ENCODE measurements at regions not wholly inside any gene's neighbourhood (a gene's known extent, or its start where the extent isn't known, plus 50 kb on each side); places are given as distances from the start of the nearest gene placed in this dataset.

DNA sequence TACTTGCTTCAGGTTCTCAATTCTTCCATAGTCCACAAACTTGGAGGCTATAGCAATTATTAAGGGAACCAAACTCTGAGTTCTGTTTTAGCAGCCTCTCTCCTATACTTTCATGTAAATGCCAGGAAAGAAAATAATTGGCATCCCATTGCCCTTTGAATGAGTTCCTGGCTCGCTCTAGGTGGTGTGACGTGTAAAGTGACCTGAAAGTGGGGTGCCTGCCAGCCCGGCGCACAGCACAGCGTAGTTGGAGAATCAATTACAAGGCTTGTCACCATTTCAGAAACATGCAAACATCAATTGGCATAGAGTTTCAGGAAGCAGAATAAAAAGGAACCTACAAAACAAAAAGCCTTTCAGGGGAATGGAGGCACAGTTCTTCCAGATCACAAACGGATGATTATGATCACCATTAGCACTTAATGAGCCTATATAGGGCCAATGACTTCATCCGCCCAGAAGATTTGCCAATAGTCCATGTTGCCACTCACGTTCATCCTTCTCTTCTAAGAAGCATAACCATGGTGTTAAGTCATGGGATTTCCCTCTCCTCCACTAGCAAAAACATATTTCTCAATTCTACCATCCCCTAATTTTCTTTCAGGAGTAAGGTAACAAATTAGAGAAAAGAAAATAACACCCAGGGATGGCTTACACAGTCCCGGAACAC, 354.6 kb upstream of the ADGRL2 start:
- H3K9me3 ChIP-seq (replicated peaks): no peaks in the 10 kb centered on the region
- H3K27me3 ChIP-seq (ENCODE audit: low read depth): no peaks in the 10 kb centered on the region
- intact Hi-C loops (cut with micrococcal nuclease): no loop called here
- no peaks in the 10 kb centered on the region for H3K36me3 ChIP-seq
- H3K4me1 ChIP-seq: peaks cover 7% of the 10 kb centered on the region
- H3K4me3 ChIP-seq: peak overlapping the region; percentile 33
- TF ChIP-seq, protein P1, sequence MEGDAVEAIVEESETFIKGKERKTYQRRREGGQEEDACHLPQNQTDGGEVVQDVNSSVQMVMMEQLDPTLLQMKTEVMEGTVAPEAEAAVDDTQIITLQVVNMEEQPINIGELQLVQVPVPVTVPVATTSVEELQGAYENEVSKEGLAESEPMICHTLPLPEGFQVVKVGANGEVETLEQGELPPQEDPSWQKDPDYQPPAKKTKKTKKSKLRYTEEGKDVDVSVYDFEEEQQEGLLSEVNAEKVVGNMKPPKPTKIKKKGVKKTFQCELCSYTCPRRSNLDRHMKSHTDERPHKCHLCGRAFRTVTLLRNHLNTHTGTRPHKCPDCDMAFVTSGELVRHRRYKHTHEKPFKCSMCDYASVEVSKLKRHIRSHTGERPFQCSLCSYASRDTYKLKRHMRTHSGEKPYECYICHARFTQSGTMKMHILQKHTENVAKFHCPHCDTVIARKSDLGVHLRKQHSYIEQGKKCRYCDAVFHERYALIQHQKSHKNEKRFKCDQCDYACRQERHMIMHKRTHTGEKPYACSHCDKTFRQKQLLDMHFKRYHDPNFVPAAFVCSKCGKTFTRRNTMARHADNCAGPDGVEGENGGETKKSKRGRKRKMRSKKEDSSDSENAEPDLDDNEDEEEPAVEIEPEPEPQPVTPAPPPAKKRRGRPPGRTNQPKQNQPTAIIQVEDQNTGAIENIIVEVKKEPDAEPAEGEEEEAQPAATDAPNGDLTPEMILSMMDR (IDR thresholded peaks at IDR 0.05; ENCODE audit: borderline replicate concordance): no peak
- H3K27ac ChIP-seq (replicated peaks): peak overlapping the region; percentile 65
- DNase-seq: peak; percentile 37

DNA sequence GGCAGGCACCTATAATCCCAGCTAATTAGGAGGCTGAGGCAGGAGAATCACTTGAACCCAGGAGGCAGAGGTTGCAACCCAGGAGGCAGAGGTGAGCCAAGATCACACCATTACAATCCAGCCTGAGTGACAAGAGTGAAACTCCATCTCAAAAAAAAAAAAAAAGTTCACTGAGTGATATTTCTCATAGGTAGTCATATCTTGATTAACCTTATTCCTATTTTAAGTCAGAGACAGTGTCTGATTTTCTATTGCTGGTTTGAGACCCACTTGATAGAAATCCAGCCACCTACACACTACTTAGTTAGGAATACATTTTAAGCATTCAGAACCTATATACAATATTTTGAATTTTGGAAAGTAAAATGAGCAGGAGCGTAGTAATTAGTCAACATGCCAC, 357.4 kb upstream of the ADGRL2 start:
- intact Hi-C loops (cut with micrococcal nuclease): no loop called here
- Histone ChIP-seq H3K4me1 (peaks cover 9% of the 10 kb centered on the region), H3K4me3 (no peak overlapping the region), H3K27ac (replicated peaks) (no peak overlapping the region), H3K36me3 (no peaks in the 10 kb centered on the region), H3K9me3 (replicated peaks) (peaks cover 11% of the 10 kb centered on the region), H3K27me3 (ENCODE audit: low read depth) (no peaks in the 10 kb centered on the region)
- TF ChIP-seq, protein P1 (IDR thresholded peaks at IDR 0.05; ENCODE audit: borderline replicate concordance): no peak
- no peak for DNase-seq

DNA sequence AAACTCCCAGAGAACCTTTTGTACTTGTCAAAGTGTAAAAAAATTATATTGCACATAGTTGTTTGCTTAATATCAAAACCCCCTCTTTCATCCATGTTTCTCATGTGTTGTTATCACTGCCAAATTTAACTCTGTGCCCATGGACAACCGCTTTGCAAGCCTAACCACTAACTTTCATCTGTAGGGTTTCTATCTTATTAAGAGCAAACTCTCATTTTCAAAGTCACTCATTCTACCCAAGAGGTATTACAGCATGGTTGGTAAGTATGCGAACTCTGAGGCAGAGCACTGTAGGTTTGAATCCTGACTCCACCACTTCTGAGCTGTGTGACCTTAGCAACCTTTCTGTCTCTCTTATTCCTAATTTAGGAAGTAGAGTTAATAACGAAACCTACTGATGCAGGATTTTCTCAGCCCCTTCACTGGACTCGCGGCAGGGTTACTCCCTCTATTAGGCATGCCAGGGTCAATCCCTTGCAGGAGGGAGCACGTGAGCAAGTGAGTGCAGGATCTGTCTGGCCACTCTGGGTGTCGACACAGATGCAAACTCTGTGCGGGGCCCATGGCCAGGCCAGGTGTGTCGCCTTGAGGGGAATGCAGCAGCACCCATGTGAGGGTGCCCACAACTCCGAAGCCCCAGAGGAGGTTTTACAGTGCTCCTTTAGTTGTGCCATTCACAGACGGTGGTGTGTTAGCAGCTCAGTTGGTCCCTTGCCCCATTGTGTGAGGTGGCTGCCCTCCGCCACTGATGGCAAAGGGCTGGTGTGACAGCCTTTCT, 361.5 kb upstream of the ADGRL2 start:
- Histone ChIP-seq H3K4me1 (peaks cover 30% of the 10 kb centered on the region), H3K9me3 (replicated peaks) (peaks cover 11% of the 10 kb centered on the region), H3K36me3 (no peaks in the 10 kb centered on the region), H3K27ac (replicated peaks) (no peak overlapping the region), H3K4me3 (no peak overlapping the region), H3K27me3 (ENCODE audit: low read depth) (no peaks in the 10 kb centered on the region)
- TF ChIP-seq, protein P1 (IDR thresholded peaks at IDR 0.05; ENCODE audit: borderline replicate concordance): no peak
- no peak for DNase-seq
- intact Hi-C loops (cut with micrococcal nuclease): no loop called here

DNA sequence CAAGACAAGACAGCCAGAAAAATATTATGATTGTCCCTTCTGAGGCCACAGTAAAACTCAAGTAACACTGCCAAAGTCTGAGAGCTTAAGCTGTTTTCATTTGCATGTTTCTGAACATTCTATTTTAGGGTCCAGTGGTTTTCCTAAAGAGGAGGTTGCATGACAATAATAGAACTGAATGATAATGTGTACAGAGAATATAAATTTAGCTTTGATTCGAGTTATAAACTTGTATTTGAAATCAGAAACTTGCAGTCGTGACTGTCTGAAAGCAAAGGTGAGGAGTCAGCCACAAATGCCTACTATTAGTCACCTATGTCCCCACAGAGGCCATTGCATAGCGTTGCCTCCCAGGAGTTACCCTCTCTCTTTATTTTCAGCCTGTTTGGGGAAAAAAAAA, 363.1 kb upstream of the ADGRL2 start:
- peak overlapping the region; percentile 49 for H3K27ac ChIP-seq (replicated peaks)
- H3K4me1 ChIP-seq: peaks cover 46% of the 10 kb centered on the region
- intact Hi-C loops (cut with micrococcal nuclease): no loop called here
- peaks cover 11% of the 10 kb centered on the region for H3K9me3 ChIP-seq (replicated peaks)
- H3K36me3 ChIP-seq: no peaks in the 10 kb centered on the region
- DNase-seq: no peak
- no peaks in the 10 kb centered on the region for H3K27me3 ChIP-seq (ENCODE audit: low read depth)
- peak overlapping the region; percentile 14 for H3K4me3 ChIP-seq
- TF ChIP-seq, protein P1 (IDR thresholded peaks at IDR 0.05; ENCODE audit: borderline replicate concordance): no peak

DNA sequence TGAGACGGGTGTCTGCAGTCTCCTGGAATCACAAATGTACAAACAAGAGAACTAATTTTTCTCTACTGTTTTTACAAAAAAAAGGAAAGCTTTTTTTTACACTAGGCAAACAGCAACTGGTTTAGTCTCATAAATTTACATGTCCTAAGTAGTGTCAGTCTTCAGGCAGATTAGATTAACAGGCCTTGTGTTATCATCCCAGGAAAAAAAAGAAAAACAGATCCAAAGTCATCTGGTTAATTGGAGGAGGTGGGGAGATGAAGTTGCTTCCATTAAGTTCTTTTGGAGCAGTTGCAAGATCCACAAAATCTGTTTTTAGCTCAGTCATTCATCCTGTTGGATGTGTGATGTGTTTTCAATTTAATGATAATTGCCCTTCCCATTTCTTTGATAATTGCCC, 363.5 kb upstream of the ADGRL2 start:
- Histone ChIP-seq H3K4me3 (peak overlapping the region; percentile 14), H3K36me3 (no peaks in the 10 kb centered on the region), H3K27ac (replicated peaks) (peak overlapping the region; percentile 49), H3K27me3 (ENCODE audit: low read depth) (no peaks in the 10 kb centered on the region), H3K9me3 (replicated peaks) (peaks cover 11% of the 10 kb centered on the region), H3K4me1 (peaks cover 48% of the 10 kb centered on the region)
- intact Hi-C loops (cut with micrococcal nuclease): no loop called here
- TF ChIP-seq, protein P1 (IDR thresholded peaks at IDR 0.05; ENCODE audit: borderline replicate concordance): no peak
- DNase-seq: no peak
